DMS153 (cell line): ENCODE measurements at regions not wholly inside any gene's neighbourhood (a gene's known extent, or its start where the extent isn't known, plus 50 kb on each side); places are given as distances from the start of the nearest gene placed in this dataset.
"Not testable (repeated sequence)": the region's sequence is repeated elsewhere in the genome, so short reads cannot be mapped to it uniquely, and the experiment has no call there.

Experiments
- DNase-seq: peaks from one replicate; lab custom pipeline; 2025; lab: John Stamatoyannopoulos, UW

GRCh38 chr16:66050991-66051390 lies 315.5 kb upstream of the CDH5 start:
- no peak for DNase-seq

- DNase-seq: no peak
These were observed 316.6 kb upstream of the CDH5 start for GRCh38 chr16:66049865-66050264.

- no peak for DNase-seq
These were observed 320.9 kb upstream of the CDH5 start for GRCh38 chr16:66045626-66046025.

GRCh38 chr16:66044556-66044955 lies 321.9 kb upstream of the CDH5 start:
- no peak for DNase-seq

GRCh38 chr16:66044089-66044488 lies 322.4 kb upstream of the CDH5 start:
- no peak for DNase-seq

- no peak for DNase-seq
These were observed 323.2 kb upstream of the CDH5 start for GRCh38 chr16:66043326-66043725.

GRCh38 chr16:66042341-66042740 lies 324.1 kb upstream of the CDH5 start:
- no peak for DNase-seq

GRCh38 chr16:66041907-66042306 lies 324.6 kb upstream of the CDH5 start:
- no peak for DNase-seq

GRCh38 chr16:66039793-66040192 lies 326.7 kb upstream of the CDH5 start:
- no peak for DNase-seq

GRCh38 chr16:66036793-66037715 lies 329.4 kb upstream of the CDH5 start:
- DNase-seq: no peak

GRCh38 chr16:66036184-66036583 lies 330.3 kb upstream of the CDH5 start:
- peak; percentile 64 for DNase-seq

- DNase-seq: no peak
These were observed 331.4 kb upstream of the CDH5 start for GRCh38 chr16:66035096-66035495.

GRCh38 chr16:66032841-66033240 lies 333.6 kb upstream of the CDH5 start:
- DNase-seq: no peak

GRCh38 chr16:66030036-66030435 lies 336.5 kb upstream of the CDH5 start:
- DNase-seq: no peak

- DNase-seq: no peak
These were observed 337.8 kb upstream of the CDH5 start for GRCh38 chr16:66028510-66029216.

- no peak for DNase-seq
These were observed 339.6 kb upstream of the CDH5 start for GRCh38 chr16:66026787-66027330.

GRCh38 chr16:66026211-66026610 lies 340.3 kb upstream of the CDH5 start:
- DNase-seq: no peak

- no peak for DNase-seq
These were observed 340.7 kb upstream of the CDH5 start for GRCh38 chr16:66025751-66026150.

GRCh38 chr16:66024567-66024966 lies 341.9 kb upstream of the CDH5 start:
- not testable (repeated sequence) for DNase-seq

GRCh38 chr16:66023481-66023880 lies 343.0 kb upstream of the CDH5 start:
- DNase-seq: no peak

- no peak for DNase-seq
These were observed 345.8 kb upstream of the CDH5 start for GRCh38 chr16:66020642-66021041.

GRCh38 chr16:66020046-66020445 lies 346.4 kb upstream of the CDH5 start:
- DNase-seq: no peak

- not testable (repeated sequence) for DNase-seq
These were observed 347.0 kb upstream of the CDH5 start for GRCh38 chr16:66019502-66019901.
